Adrenal gland (tissue), 9 donors: ENCODE measurements at regions not wholly inside any gene's neighbourhood (a gene's known extent, or its start where the extent isn't known, plus 50 kb on each side); places are given as distances from the start of the nearest gene placed in this dataset.

Experiments
- DNase-seq, 7 donors: peaks; one replicate each; pipeline ENCODE4 v3.0.0-alpha.2; 2019 to 2020
- H3K27ac ChIP-seq, 5 donors: fragments of 200-600 bp; sonication (generic) in 4 of 5; 1 replicate in 3 of 5; 2 replicates in 2 of 5; pipeline versions ENCODE4 v1.5.1 to v1.8.0; 2016 to 2020; ENCODE audit warnings: mild to moderate bottlenecking in 1 of 5
- H3K27me3 ChIP-seq: fragments of 200-600 bp; 2 replicates; pipeline ENCODE4 v1.8.0; 2021
- H3K36me3 ChIP-seq, 2 donors: fragments of 200-600 bp; replicated peaks in 1 of 2; 1 replicate in 1 of 2; 2 replicates in 1 of 2; pipeline versions ENCODE4 v1.5.1 to v1.8.0; 2018 to 2022
- H3K4me1 ChIP-seq, 2 donors: fragments of 200-600 bp; replicated peaks in 1 of 2; 1 replicate in 1 of 2; 2 replicates in 1 of 2; pipeline versions ENCODE4 v1.5.1 to v1.8.0; 2018 to 2021
- H3K4me3 ChIP-seq, 4 donors: fragments of 200-600 bp; sonication (generic) in 3 of 4; one replicate each; pipeline ENCODE4 v1.5.1; 2016 to 2018
- H3K9me3 ChIP-seq, 3 donors: fragments of 200-600 bp; sonication (generic) in 1 of 3; replicated peaks in 1 of 3; 1 replicate in 2 of 3; 2 replicates in 1 of 3; pipeline versions ENCODE4 v1.5.1 to v1.8.0; 2016 to 2021
- POLR2A ChIP-seq, 2 donors: fragments of 450-650 bp; IDR thresholded peaks; one replicate each; pipeline ENCODE4 v1.6.1; 2017; ENCODE audit warnings: antibody characterized with exemption in 2 of 2, mild to moderate bottlenecking in 2 of 2, moderate library complexity in 1 of 2
- WGBS, 4 donors: extraction: QIAGEN DNeasy Blood & Tissue Kit in 2 of 4; methylation state at CpG; one replicate each; pipeline versions ENCODE4 v1.1.5 to v1.1.7; 2013 to 2017; 5-methylcytosine and 5-hydroxymethylcytosine counted together
- intact Hi-C, 2 donors: fragments of 100-400 bp; cut with DNase I; formaldehyde crosslinking; loops; one replicate each; pipeline versions ENCODE4 v1.14.1 to v1.15.0; 2022 to 2023
- TF ChIP-seq, protein P1 (sequence below), 6 experiments: fragments of 450-650 bp in 4 of 6; fragments of 200-600 bp in 2 of 6; sonication (generic) in 1 of 6; IDR thresholded peaks; 1 replicate in 5 of 6; 2 replicates in 1 of 6; pipeline versions ENCODE4 v1.5.1 to v1.8.0; 2016 to 2021; ENCODE audit warnings: antibody characterized with exemption in 6 of 6, mild to moderate bottlenecking in 2 of 6, moderate library complexity in 1 of 6
- donor health status: healthy with polysubstance abuse.
- donor health status: Bipolar disorder and iron deficiency.
- donor health status: DM: yes; HTN: yes; CAD: no.
- donor health status: DM: no; HTN: no; CAD: no.
- donor health status: DM: no; HTN: no; CAD: no.

DNA sequence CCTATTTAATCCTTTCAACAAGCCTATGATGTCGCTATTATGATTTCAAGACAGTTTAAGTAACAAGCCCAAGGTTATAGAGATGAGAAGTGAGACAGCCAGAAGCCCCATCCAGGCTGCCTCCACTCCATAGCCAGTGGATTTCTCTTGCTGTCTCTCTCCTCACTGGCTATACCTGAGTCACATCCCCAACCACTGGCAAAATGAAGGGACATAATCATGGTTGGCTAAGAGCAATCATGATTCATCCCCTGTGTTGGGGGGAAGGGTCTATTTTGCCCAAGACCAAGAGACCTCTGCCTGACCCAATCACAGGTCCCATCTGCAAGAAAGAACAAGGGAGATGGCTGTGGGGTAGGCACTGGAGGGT, 334.9 kb upstream of the GATB start:
- intact Hi-C loops = no loop called here
- no peaks in the 10 kb centered on the region for H3K9me3 ChIP-seq
- H3K36me3 ChIP-seq = no peaks in the 10 kb centered on the region
- H3K4me1 ChIP-seq = no peaks in the 10 kb centered on the region
- no peak for TF ChIP-seq POLR2A (IDR thresholded peaks at IDR 0.05)
- TF ChIP-seq, protein P1, sequence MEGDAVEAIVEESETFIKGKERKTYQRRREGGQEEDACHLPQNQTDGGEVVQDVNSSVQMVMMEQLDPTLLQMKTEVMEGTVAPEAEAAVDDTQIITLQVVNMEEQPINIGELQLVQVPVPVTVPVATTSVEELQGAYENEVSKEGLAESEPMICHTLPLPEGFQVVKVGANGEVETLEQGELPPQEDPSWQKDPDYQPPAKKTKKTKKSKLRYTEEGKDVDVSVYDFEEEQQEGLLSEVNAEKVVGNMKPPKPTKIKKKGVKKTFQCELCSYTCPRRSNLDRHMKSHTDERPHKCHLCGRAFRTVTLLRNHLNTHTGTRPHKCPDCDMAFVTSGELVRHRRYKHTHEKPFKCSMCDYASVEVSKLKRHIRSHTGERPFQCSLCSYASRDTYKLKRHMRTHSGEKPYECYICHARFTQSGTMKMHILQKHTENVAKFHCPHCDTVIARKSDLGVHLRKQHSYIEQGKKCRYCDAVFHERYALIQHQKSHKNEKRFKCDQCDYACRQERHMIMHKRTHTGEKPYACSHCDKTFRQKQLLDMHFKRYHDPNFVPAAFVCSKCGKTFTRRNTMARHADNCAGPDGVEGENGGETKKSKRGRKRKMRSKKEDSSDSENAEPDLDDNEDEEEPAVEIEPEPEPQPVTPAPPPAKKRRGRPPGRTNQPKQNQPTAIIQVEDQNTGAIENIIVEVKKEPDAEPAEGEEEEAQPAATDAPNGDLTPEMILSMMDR (IDR thresholded peaks at IDR 0.05) = no peak
- WGBS, 4 donors = 82 to 100% (median 91%) methylated on average over 1 of the region's 1 CpG
- H3K27ac ChIP-seq = no peak overlapping the region
- DNase-seq = no peak
- H3K4me3 ChIP-seq = no peak overlapping the region
- no peaks in the 10 kb centered on the region for H3K27me3 ChIP-seq

GRCh38 chr4:152094970-152095700, 334.3 kb upstream of the GATB start:
- no peaks in the 10 kb centered on the region for H3K27me3 ChIP-seq

DNA sequence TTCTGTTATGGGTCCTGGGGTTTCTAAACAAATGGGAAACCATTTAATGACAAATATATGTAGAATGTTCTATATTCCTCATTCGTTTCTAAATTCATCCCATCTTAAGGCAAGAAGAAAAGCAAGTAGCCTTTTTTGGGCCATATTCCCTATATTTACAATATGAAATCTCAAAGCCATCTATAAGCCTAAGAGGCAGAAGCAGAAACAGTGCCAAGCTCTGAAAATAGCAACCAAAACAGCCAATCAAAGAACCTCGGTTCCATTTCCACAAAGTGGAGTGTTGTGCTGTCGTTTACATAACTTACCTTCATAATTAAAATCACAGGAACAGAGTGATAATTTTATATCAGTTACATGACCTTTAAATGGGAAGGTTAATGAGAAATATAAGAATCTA, 330.6 kb upstream of the GATB start:
- H3K27ac ChIP-seq = no peak overlapping the region
- DNase-seq = no peak
- intact Hi-C loops = no loop called here
- TF ChIP-seq POLR2A (IDR thresholded peaks at IDR 0.05) = no peak
- TF ChIP-seq, protein P1 (IDR thresholded peaks at IDR 0.05) = no peak
- WGBS, 4 donors = 81 to 96% (median 86%) methylated on average over 3 of the region's 3 CpGs
- no peaks in the 10 kb centered on the region for H3K36me3 ChIP-seq
- no peak overlapping the region for H3K4me3 ChIP-seq
- no peaks in the 10 kb centered on the region for H3K27me3 ChIP-seq
- H3K4me1 ChIP-seq = no peaks in the 10 kb centered on the region
- H3K9me3 ChIP-seq = no peaks in the 10 kb centered on the region

More at GRCh38 chr4:152094970-152095700, 334.3 kb upstream of the GATB start:
- intact Hi-C loops = no loop called here
- H3K4me1 ChIP-seq = no peaks in the 10 kb centered on the region
- no peaks in the 10 kb centered on the region for H3K36me3 ChIP-seq
- 59 to 82% (median 59%) methylated on average over 6 to 8 of the region's 8 CpGs for WGBS, 4 donors
- DNase-seq = no peak
- no peak overlapping the region for H3K4me3 ChIP-seq
- no peak for TF ChIP-seq POLR2A (IDR thresholded peaks at IDR 0.05)
- TF ChIP-seq, protein P1 (IDR thresholded peaks at IDR 0.05) = no peak
- no peaks in the 10 kb centered on the region for H3K9me3 ChIP-seq
- H3K27ac ChIP-seq = no peak overlapping the region

- TF ChIP-seq, protein P1 (IDR thresholded peaks at IDR 0.05) = no peak
- no peak for TF ChIP-seq POLR2A (IDR thresholded peaks at IDR 0.05)
- Histone ChIP-seq H3K9me3 (no peaks in the 10 kb centered on the region), H3K27ac (no peak overlapping the region), H3K4me3 (no peak overlapping the region), H3K27me3 (no peaks in the 10 kb centered on the region), H3K36me3 (no peaks in the 10 kb centered on the region), H3K4me1 (no peaks in the 10 kb centered on the region)
- intact Hi-C loops = no loop called here
- no peak for DNase-seq
- WGBS, 4 donors = 87 to 97% (median 92%) methylated on average over 8 of the region's 8 CpGs
Measured at GRCh38 chr4:152090543-152090942, 329.7 kb upstream of the GATB start.
